ENCODE measurements at regions not wholly inside any gene's neighbourhood (a gene's known extent, or its start where the extent isn't known, plus 50 kb on each side); places are given as distances from the start of the nearest gene placed in this dataset.

GRCh38 chr2:220673151-220673874 lies 898.8 kb downstream of the EPHA4 start:
- Mint-ChIP-seq H3K4me3 (no peak overlapping the region), H3K27ac (no peak overlapping the region), H3K4me1 (ENCODE audit: low read depth) (no peaks in the 10 kb centered on the region), H3K27me3 (peaks cover 14% of the 10 kb centered on the region), H3K9me3 (no peaks in the 10 kb centered on the region), H3K36me3 (ENCODE audit: low read depth) (no peaks in the 10 kb centered on the region)
- ATAC-seq (ENCODE audit: poor library complexity) (no peak), DNase-seq (no peak)
- H3K9me3 ChIP-seq (ENCODE audit: control insufficient read depth in 1 of 2, insufficient read depth in 1 of 2, low read length in 2 of 2) = no peaks in the 10 kb centered on the region
- CTCF ChIA-PET = no interaction called here
- POLR2A ChIA-PET = no interaction called here
- H3K4me3 ChIP-seq (ENCODE audit: low read length) = no peak overlapping the region
- H3K27me3 ChIP-seq (ENCODE audit: control insufficient read depth in 1 of 2, insufficient read depth in 2 of 2, low read length in 2 of 2) = no peaks in the 10 kb centered on the region
- intact Hi-C loops (cut with DNase I, micrococcal nuclease) = no loop called here
- no peak overlapping the region for H3K27ac ChIP-seq (ENCODE audit: low read depth in 1 of 2, low read length in 2 of 2)
- no peaks in the 10 kb centered on the region for H3K36me3 ChIP-seq (ENCODE audit: insufficient read depth, low read length)
- no peak for TF ChIP-seq CTCF (IDR thresholded peaks at IDR 0.05)
- H3K4me1 ChIP-seq (ENCODE audit: insufficient read depth, low read length) = no peaks in the 10 kb centered on the region

GRCh38 chr2:220674033-220674432 lies 898.1 kb downstream of the EPHA4 start:
- no peak overlapping the region for H3K27ac ChIP-seq (ENCODE audit: low read depth in 1 of 2, low read length in 2 of 2)
- no peak overlapping the region for H3K4me3 Mint-ChIP-seq
- ChIA-PET CTCF (no interaction called here), POLR2A (no interaction called here)
- no peak overlapping the region for H3K4me3 ChIP-seq (ENCODE audit: low read length)
- peaks cover 17% of the 10 kb centered on the region for H3K27me3 Mint-ChIP-seq
- TF ChIP-seq CTCF (IDR thresholded peaks at IDR 0.05) = no peak
- intact Hi-C loops (cut with DNase I, micrococcal nuclease) = no loop called here
- no peaks in the 10 kb centered on the region for H3K9me3 Mint-ChIP-seq
- H3K4me1 ChIP-seq (ENCODE audit: insufficient read depth, low read length) = no peaks in the 10 kb centered on the region
- DNase-seq (no peak), ATAC-seq (ENCODE audit: poor library complexity) (no peak)
- H3K36me3 ChIP-seq (ENCODE audit: insufficient read depth, low read length) = no peaks in the 10 kb centered on the region
- no peaks in the 10 kb centered on the region for H3K4me1 Mint-ChIP-seq (ENCODE audit: low read depth)
- no peaks in the 10 kb centered on the region for H3K27me3 ChIP-seq (ENCODE audit: control insufficient read depth in 1 of 2, insufficient read depth in 2 of 2, low read length in 2 of 2)
- H3K27ac Mint-ChIP-seq = no peak overlapping the region
- no peaks in the 10 kb centered on the region for H3K36me3 Mint-ChIP-seq (ENCODE audit: low read depth)
- no peaks in the 10 kb centered on the region for H3K9me3 ChIP-seq (ENCODE audit: control insufficient read depth in 1 of 2, insufficient read depth in 1 of 2, low read length in 2 of 2)

GRCh38 chr2:220676695-220677094 lies 895.4 kb downstream of the EPHA4 start:
- no peak overlapping the region for H3K4me3 Mint-ChIP-seq
- ATAC-seq (ENCODE audit: poor library complexity) (no peak), DNase-seq (no peak)
- Histone ChIP-seq H3K36me3 (ENCODE audit: insufficient read depth, low read length) (no peaks in the 10 kb centered on the region), H3K9me3 (ENCODE audit: control insufficient read depth in 1 of 2, insufficient read depth in 1 of 2, low read length in 2 of 2) (no peaks in the 10 kb centered on the region), H3K4me3 (ENCODE audit: low read length) (no peak overlapping the region), H3K27ac (ENCODE audit: low read depth in 1 of 2, low read length in 2 of 2) (no peak overlapping the region), H3K27me3 (ENCODE audit: control insufficient read depth in 1 of 2, insufficient read depth in 2 of 2, low read length in 2 of 2) (no peaks in the 10 kb centered on the region), H3K4me1 (ENCODE audit: insufficient read depth, low read length) (no peaks in the 10 kb centered on the region)
- no peak overlapping the region for H3K27ac Mint-ChIP-seq
- peaks cover 26% of the 10 kb centered on the region for H3K27me3 Mint-ChIP-seq
- TF ChIP-seq CTCF (IDR thresholded peaks at IDR 0.05) = no peak
- no peaks in the 10 kb centered on the region for H3K4me1 Mint-ChIP-seq (ENCODE audit: low read depth)
- H3K36me3 Mint-ChIP-seq (ENCODE audit: low read depth) = no peaks in the 10 kb centered on the region
- ChIA-PET CTCF (no interaction called here), POLR2A (no interaction called here)
- H3K9me3 Mint-ChIP-seq = no peaks in the 10 kb centered on the region
- intact Hi-C loops (cut with DNase I, micrococcal nuclease) = no loop called here
